Esophagus squamous epithelium (tissue), 4 donors: ENCODE measurements at regions not wholly inside any gene's neighbourhood (a gene's known extent, or its start where the extent isn't known, plus 50 kb on each side); places are given as distances from the start of the nearest gene placed in this dataset.

Source experiments
- POLR2A ChIP-seq, 4 donors: fragments of 450-650 bp; IDR thresholded peaks; one replicate each; pipeline ENCODE4 v1.6.1; 2017; ENCODE audit warnings: antibody characterized with exemption in 4 of 4, mild to moderate bottlenecking in 4 of 4, moderate library complexity in 3 of 4
- TF ChIP-seq, protein P1 (sequence below), 6 experiments: fragments of 450-650 bp in 4 of 6; fragments of 200-600 bp in 2 of 6; sonication (generic) in 2 of 6; IDR thresholded peaks; one replicate each; pipeline ENCODE4 v1.5.1; 2016 to 2019; ENCODE audit warnings: antibody characterized with exemption in 6 of 6, mild to moderate bottlenecking in 4 of 6, moderate library complexity in 4 of 6

DNA sequence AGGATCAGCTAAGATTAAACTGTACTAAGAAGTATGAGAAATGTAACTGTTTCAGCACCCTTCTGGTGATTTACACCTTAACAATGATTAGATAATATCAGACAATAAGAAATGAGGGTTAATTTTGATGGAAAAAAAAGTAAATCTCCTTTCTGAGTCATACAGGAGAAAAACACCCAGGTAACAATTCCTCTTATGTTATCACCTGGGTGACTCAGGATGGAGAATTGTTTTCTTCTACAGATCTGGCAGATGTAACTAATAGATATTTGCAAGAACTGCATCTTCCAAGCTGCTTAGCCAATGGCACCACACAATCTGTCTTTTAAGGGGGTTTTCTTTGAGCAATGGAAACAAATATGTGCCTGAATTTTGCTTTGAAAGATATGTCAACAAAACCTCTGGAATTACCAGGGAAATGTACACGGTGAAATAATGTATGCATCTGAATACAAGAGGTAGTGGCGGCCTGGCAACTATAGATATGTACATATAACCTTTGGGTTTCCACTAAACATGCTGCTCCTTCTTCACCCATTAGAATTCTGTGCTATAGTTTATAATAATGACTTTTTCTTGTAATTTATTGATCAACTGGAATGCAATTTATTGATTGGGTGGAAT is 407.9 kb downstream of the CPS1 start:
- TF ChIP-seq, protein P1, sequence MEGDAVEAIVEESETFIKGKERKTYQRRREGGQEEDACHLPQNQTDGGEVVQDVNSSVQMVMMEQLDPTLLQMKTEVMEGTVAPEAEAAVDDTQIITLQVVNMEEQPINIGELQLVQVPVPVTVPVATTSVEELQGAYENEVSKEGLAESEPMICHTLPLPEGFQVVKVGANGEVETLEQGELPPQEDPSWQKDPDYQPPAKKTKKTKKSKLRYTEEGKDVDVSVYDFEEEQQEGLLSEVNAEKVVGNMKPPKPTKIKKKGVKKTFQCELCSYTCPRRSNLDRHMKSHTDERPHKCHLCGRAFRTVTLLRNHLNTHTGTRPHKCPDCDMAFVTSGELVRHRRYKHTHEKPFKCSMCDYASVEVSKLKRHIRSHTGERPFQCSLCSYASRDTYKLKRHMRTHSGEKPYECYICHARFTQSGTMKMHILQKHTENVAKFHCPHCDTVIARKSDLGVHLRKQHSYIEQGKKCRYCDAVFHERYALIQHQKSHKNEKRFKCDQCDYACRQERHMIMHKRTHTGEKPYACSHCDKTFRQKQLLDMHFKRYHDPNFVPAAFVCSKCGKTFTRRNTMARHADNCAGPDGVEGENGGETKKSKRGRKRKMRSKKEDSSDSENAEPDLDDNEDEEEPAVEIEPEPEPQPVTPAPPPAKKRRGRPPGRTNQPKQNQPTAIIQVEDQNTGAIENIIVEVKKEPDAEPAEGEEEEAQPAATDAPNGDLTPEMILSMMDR (IDR thresholded peaks at IDR 0.05): no peak
- TF ChIP-seq POLR2A (IDR thresholded peaks at IDR 0.05): no peak
